GM23338 (cell line): ENCODE measurements at regions not wholly inside any gene's neighbourhood (a gene's known extent, or its start where the extent isn't known, plus 50 kb on each side); places are given as distances from the start of the nearest gene placed in this dataset.

ENCODE experiments used
- ATAC-seq: fragments of 200-7000 bp; cut with Tn5 transposase; 3 replicates; pipeline ENCODE4 v1.9.1; 2020
- DNase-seq: peaks from one replicate; pipeline ENCODE4 v3.0.0-alpha.2; 2015; ENCODE audit warnings: low spot score
- H2AFZ ChIP-seq: fragments of 200-600 bp; sonication (generic); 2 replicates; pipeline ENCODE4 v1.8.0; 2016; ENCODE audit warnings: antibody characterized with exemption, mild to moderate bottlenecking, moderate library complexity
- H3F3A ChIP-seq: fragments of 200-600 bp; sonication (generic); replicated peaks from 2 replicates; pipeline ENCODE4 v1.8.0; 2017; ENCODE audit warnings: antibody characterized with exemption, mixed run types, low read depth
- H3K27ac ChIP-seq: fragments of 200-600 bp; sonication (generic); 2 replicates; pipeline ENCODE4 v1.6.1; 2016; ENCODE audit warnings: low read depth
- H3K27me3 ChIP-seq: fragments of 200-600 bp; sonication (generic); 2 replicates; pipeline ENCODE4 v1.8.0; 2016; ENCODE audit warnings: mild to moderate bottlenecking, mixed run types, moderate library complexity; ENCODE audit not compliant: insufficient read depth
- H3K36me3 ChIP-seq: fragments of 200-600 bp; sonication (generic); 2 replicates; pipeline ENCODE4 v1.8.0; 2016; ENCODE audit warnings: mild to moderate bottlenecking; ENCODE audit not compliant: insufficient read depth
- H3K4me1 ChIP-seq: fragments of 200-600 bp; sonication (generic); 2 replicates; pipeline ENCODE4 v1.8.0; 2016; ENCODE audit warnings: mild to moderate bottlenecking, moderate library complexity; ENCODE audit not compliant: insufficient read depth
- H3K4me2 ChIP-seq: fragments of 200-600 bp; sonication (generic); 2 replicates; pipeline ENCODE4 v1.7.1; 2017; ENCODE audit warnings: mixed run types
- H3K4me3 ChIP-seq: fragments of 200-600 bp; sonication (generic); 2 replicates; pipeline ENCODE4 v1.6.1; 2016; ENCODE audit warnings: mixed run types
- H3K79me2 ChIP-seq: fragments of 200-600 bp; sonication (generic); replicated peaks from 2 replicates; pipeline ENCODE4 v1.8.0; 2017; ENCODE audit warnings: mild to moderate bottlenecking; ENCODE audit not compliant: insufficient read depth
- H3K9me2 ChIP-seq: fragments of 200-600 bp; sonication (generic); 2 replicates; pipeline ENCODE4 v1.8.0; 2017; ENCODE audit not compliant: insufficient read depth
- H4K20me1 ChIP-seq: fragments of 200-600 bp; sonication (generic); replicated peaks from 2 replicates; pipeline ENCODE4 v1.8.0; 2017; ENCODE audit warnings: mild to moderate bottlenecking; ENCODE audit not compliant: insufficient read depth
- H3K27ac Mint-ChIP-seq: 2 replicates; pipeline ENCODE4 v1.8.0; 2020; ENCODE audit warnings: inconsistent platforms, mild to moderate bottlenecking, moderate library complexity, mixed read lengths
- H3K27me3 Mint-ChIP-seq: 3 replicates; pipeline ENCODE4 v1.8.0; 2022; ENCODE audit warnings: low read depth, mild to moderate bottlenecking, moderate library complexity, mixed read lengths, inconsistent platforms; ENCODE audit not compliant: insufficient read depth, poor library complexity
- H3K36me3 Mint-ChIP-seq: 3 replicates; pipeline ENCODE4 v1.8.0; 2021; ENCODE audit warnings: low read depth, mild to moderate bottlenecking, inconsistent platforms, moderate library complexity, mixed read lengths
- H3K4me1 Mint-ChIP-seq: 3 replicates; pipeline ENCODE4 v1.8.0; 2020; ENCODE audit warnings: mild to moderate bottlenecking, inconsistent platforms, mixed read lengths
- H3K4me3 Mint-ChIP-seq: 3 replicates; pipeline ENCODE4 v1.8.0; 2021; ENCODE audit warnings: moderate library complexity, mild to moderate bottlenecking, inconsistent platforms, mixed read lengths
- H3K9me3 Mint-ChIP-seq: 3 replicates; pipeline ENCODE4 v1.8.0; 2020; ENCODE audit warnings: moderate library complexity, mild to moderate bottlenecking, inconsistent platforms, mixed read lengths
- CREB1 ChIP-seq: fragments of 250-450 bp; sonication (Bioruptor Pico); IDR thresholded peaks from 2 replicates; pipeline ENCODE4 v1.5.0; 2020; ENCODE audit warnings: low read depth, mild to moderate bottlenecking, moderate library complexity
- ETS1 ChIP-seq: IDR thresholded peaks from 2 replicates; pipeline ENCODE4 v1.6.1; 2016; ENCODE audit warnings: antibody characterized with exemption
- EZH2 ChIP-seq: fragments of 200-600 bp; sonication (generic); IDR thresholded peaks from one replicate; pipeline ENCODE4 v1.8.0; 2017; ENCODE audit warnings: antibody characterized with exemption, mild to moderate bottlenecking, low read depth; ENCODE audit not compliant: unreplicated experiment
- EZH2phosphoT487 ChIP-seq: fragments of 200-600 bp; sonication (generic); IDR thresholded peaks from one replicate; pipeline ENCODE4 v1.8.1; 2018; ENCODE audit warnings: antibody characterized with exemption; ENCODE audit not compliant: unreplicated experiment
- JUNB ChIP-seq: IDR thresholded peaks from one replicate; pipeline ENCODE4 v1.6.1; 2016; ENCODE audit warnings: antibody characterized with exemption; ENCODE audit not compliant: unreplicated experiment
- NANOG ChIP-seq: IDR thresholded peaks from 2 replicates; pipeline ENCODE4 v1.6.1; 2016; ENCODE audit warnings: antibody characterized with exemption, borderline replicate concordance
- POLR2AphosphoS5 ChIP-seq: IDR thresholded peaks from 2 replicates; pipeline ENCODE4 v1.6.1; 2016; ENCODE audit warnings: antibody characterized with exemption, low read depth
- REST ChIP-seq: IDR thresholded peaks from one replicate; pipeline ENCODE4 v1.6.1; 2018; ENCODE audit warnings: antibody characterized with exemption; ENCODE audit not compliant: unreplicated experiment
- STAT1 ChIP-seq: IDR thresholded peaks from one replicate; pipeline ENCODE4 v1.6.1; 2016; ENCODE audit warnings: antibody characterized with exemption; ENCODE audit not compliant: unreplicated experiment
- ZNF114 ChIP-seq: fragments of 250-450 bp; sonication (Bioruptor Pico); IDR thresholded peaks from 2 replicates; pipeline ENCODE4 v1.5.0; 2020; ENCODE audit warnings: mild to moderate bottlenecking, moderate library complexity
- ZNF331 ChIP-seq: fragments of 250-450 bp; sonication (Bioruptor Pico); IDR thresholded peaks from 2 replicates; pipeline ENCODE4 v1.5.0; 2020; ENCODE audit warnings: low read depth, mild to moderate bottlenecking, moderate library complexity
- ZNF462 ChIP-seq: fragments of 250-450 bp; sonication (Bioruptor Pico); IDR thresholded peaks from 2 replicates; pipeline ENCODE4 v1.5.0; 2020; ENCODE audit warnings: mild to moderate bottlenecking, moderate library complexity

- peaks cover 7% of the 10 kb centered on the region for H3K27me3 Mint-ChIP-seq
- no peak overlapping the region for H3K27ac Mint-ChIP-seq
- no peaks in the 10 kb centered on the region for H3F3A ChIP-seq
- peaks cover 15% of the 10 kb centered on the region for H3K4me1 Mint-ChIP-seq
- no peak overlapping the region for H3K4me3 Mint-ChIP-seq
- no peaks in the 10 kb centered on the region for H3K36me3 ChIP-seq
- H3K27ac ChIP-seq: no peak overlapping the region
- H3K79me2 ChIP-seq: no peaks in the 10 kb centered on the region
- H3K9me2 ChIP-seq: 0 out of 2 replicates have a peak, but pooled peaks cover 5% of the 10 kb centered on the region
- no peak overlapping the region for H3K4me3 ChIP-seq
- no peaks in the 10 kb centered on the region for H4K20me1 ChIP-seq
- TF ChIP-seq REST (no peak), CREB1 (no peak), JUNB (no peak)
- ATAC-seq (no peak), DNase-seq (no peak)
- no peaks in the 10 kb centered on the region for H3K27me3 ChIP-seq
- H3K36me3 Mint-ChIP-seq: no peaks in the 10 kb centered on the region; the same call in 2 of the 3 replicates
- peak overlapping the region; percentile 63; the same call in 1 of the 2 replicates for H2AFZ ChIP-seq
- no peak overlapping the region for H3K4me2 ChIP-seq
- 0 out of 2 replicates have a peak, but pooled peaks cover 15% of the 10 kb centered on the region for H3K4me1 ChIP-seq
- no peaks in the 10 kb centered on the region for H3K9me3 Mint-ChIP-seq
Observed at GRCh38 chr6:12369781-12370262, 79.7 kb downstream of the EDN1 start.

GRCh38 chr6:12371151-12371550, 81.0 kb downstream of the EDN1 start:
- TF ChIP-seq EZH2phosphoT487: no peak
- TF ChIP-seq ETS1: no peak
- no peak for TF ChIP-seq POLR2AphosphoS5
- TF ChIP-seq JUNB: no peak
- TF ChIP-seq ZNF462 (CRISPR knock-in tag): no peak
- no peak for TF ChIP-seq ZNF331
- no peak for TF ChIP-seq EZH2
- no peak for TF ChIP-seq STAT1
- TF ChIP-seq ZNF114 (CRISPR knock-in tag): no peak
- TF ChIP-seq NANOG: no peak
- no peak for TF ChIP-seq CREB1
- ATAC-seq (no peak), DNase-seq (no peak)
- no peaks in the 10 kb centered on the region for H4K20me1 ChIP-seq
- no peaks in the 10 kb centered on the region for H3K9me3 Mint-ChIP-seq
- no peaks in the 10 kb centered on the region for H3K36me3 ChIP-seq
- H3K79me2 ChIP-seq: no peaks in the 10 kb centered on the region
- peaks cover 7% of the 10 kb centered on the region for H3K27me3 Mint-ChIP-seq
- H3K27ac ChIP-seq: no peak overlapping the region
- no peaks in the 10 kb centered on the region for H3K27me3 ChIP-seq
- H3F3A ChIP-seq: no peaks in the 10 kb centered on the region
- no peak overlapping the region for H3K4me3 Mint-ChIP-seq
- no peak overlapping the region for H3K4me2 ChIP-seq
- H3K9me2 ChIP-seq: 0 out of 2 replicates have a peak, but pooled peaks cover 5% of the 10 kb centered on the region
- H3K4me1 Mint-ChIP-seq: peaks cover 7% of the 10 kb centered on the region; the same call in 1 of the 3 replicates
- no peak overlapping the region for H3K4me3 ChIP-seq
- no peak overlapping the region for H2AFZ ChIP-seq
- H3K4me1 ChIP-seq: 0 out of 2 replicates have a peak, but pooled peaks cover 4% of the 10 kb centered on the region
- H3K27ac Mint-ChIP-seq: no peak overlapping the region
- H3K36me3 Mint-ChIP-seq: no peaks in the 10 kb centered on the region
